ENCODE measurements at regions not wholly inside any gene's neighbourhood (a gene's known extent, or its start where the extent isn't known, plus 50 kb on each side); places are given as distances from the start of the nearest gene placed in this dataset.

DNA sequence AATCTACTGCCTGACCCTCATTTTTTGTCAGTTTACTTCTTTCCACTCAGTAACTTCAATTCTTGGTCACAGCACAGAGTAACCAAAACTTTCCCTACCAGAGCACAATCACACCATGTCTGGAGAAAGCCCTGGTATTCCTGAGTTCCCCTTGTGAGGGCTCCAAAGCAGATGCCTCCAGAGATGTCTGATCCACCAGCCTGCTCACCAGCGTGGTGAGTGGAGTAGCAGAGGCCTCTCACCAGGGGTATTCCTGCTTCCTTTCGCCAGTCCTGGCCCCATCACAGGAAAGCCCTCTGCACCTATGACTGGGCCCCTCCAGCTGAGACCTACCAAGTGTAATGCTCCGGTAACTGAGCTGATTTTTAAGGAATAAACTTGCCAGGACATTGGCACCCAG lies 205.4 kb upstream of the HS3ST3A1 start:
- H3K36me3 Mint-ChIP-seq, result no peaks in the 10 kb centered on the region
- no peak overlapping the region for H3K27ac Mint-ChIP-seq
- H3K4me3 Mint-ChIP-seq, result no peak overlapping the region
- POLR2A ChIA-PET, result no interaction called here
- no peaks in the 10 kb centered on the region for H3K27me3 Mint-ChIP-seq (ENCODE audit: low read depth)
- no peaks in the 10 kb centered on the region for H3K4me1 Mint-ChIP-seq
- DNase-seq (ENCODE audit: low spot score), result no peak
- CTCF ChIA-PET, result no interaction called here
- peaks cover 5% of the 10 kb centered on the region for H3K9me3 Mint-ChIP-seq
- no peak for ATAC-seq
- TF ChIP-seq, protein P1, sequence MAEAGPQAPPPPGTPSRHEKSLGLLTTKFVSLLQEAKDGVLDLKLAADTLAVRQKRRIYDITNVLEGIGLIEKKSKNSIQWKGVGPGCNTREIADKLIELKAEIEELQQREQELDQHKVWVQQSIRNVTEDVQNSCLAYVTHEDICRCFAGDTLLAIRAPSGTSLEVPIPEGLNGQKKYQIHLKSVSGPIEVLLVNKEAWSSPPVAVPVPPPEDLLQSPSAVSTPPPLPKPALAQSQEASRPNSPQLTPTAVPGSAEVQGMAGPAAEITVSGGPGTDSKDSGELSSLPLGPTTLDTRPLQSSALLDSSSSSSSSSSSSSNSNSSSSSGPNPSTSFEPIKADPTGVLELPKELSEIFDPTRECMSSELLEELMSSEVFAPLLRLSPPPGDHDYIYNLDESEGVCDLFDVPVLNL (CRISPR knock-in tag; IDR thresholded peaks at IDR 0.05; ENCODE audit: borderline replicate concordance, low read depth), result no peak
- TF ChIP-seq, protein P2, sequence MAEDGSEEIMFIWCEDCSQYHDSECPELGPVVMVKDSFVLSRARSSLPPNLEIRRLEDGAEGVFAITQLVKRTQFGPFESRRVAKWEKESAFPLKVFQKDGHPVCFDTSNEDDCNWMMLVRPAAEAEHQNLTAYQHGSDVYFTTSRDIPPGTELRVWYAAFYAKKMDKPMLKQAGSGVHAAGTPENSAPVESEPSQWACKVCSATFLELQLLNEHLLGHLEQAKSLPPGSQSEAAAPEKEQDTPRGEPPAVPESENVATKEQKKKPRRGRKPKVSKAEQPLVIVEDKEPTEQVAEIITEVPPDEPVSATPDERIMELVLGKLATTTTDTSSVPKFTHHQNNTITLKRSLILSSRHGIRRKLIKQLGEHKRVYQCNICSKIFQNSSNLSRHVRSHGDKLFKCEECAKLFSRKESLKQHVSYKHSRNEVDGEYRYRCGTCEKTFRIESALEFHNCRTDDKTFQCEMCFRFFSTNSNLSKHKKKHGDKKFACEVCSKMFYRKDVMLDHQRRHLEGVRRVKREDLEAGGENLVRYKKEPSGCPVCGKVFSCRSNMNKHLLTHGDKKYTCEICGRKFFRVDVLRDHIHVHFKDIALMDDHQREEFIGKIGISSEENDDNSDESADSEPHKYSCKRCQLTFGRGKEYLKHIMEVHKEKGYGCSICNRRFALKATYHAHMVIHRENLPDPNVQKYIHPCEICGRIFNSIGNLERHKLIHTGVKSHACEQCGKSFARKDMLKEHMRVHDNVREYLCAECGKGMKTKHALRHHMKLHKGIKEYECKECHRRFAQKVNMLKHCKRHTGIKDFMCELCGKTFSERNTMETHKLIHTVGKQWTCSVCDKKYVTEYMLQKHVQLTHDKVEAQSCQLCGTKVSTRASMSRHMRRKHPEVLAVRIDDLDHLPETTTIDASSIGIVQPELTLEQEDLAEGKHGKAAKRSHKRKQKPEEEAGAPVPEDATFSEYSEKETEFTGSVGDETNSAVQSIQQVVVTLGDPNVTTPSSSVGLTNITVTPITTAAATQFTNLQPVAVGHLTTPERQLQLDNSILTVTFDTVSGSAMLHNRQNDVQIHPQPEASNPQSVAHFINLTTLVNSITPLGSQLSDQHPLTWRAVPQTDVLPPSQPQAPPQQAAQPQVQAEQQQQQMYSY (CRISPR knock-in tag; IDR thresholded peaks at IDR 0.05), result no peak
- TF ChIP-seq, protein P3, sequence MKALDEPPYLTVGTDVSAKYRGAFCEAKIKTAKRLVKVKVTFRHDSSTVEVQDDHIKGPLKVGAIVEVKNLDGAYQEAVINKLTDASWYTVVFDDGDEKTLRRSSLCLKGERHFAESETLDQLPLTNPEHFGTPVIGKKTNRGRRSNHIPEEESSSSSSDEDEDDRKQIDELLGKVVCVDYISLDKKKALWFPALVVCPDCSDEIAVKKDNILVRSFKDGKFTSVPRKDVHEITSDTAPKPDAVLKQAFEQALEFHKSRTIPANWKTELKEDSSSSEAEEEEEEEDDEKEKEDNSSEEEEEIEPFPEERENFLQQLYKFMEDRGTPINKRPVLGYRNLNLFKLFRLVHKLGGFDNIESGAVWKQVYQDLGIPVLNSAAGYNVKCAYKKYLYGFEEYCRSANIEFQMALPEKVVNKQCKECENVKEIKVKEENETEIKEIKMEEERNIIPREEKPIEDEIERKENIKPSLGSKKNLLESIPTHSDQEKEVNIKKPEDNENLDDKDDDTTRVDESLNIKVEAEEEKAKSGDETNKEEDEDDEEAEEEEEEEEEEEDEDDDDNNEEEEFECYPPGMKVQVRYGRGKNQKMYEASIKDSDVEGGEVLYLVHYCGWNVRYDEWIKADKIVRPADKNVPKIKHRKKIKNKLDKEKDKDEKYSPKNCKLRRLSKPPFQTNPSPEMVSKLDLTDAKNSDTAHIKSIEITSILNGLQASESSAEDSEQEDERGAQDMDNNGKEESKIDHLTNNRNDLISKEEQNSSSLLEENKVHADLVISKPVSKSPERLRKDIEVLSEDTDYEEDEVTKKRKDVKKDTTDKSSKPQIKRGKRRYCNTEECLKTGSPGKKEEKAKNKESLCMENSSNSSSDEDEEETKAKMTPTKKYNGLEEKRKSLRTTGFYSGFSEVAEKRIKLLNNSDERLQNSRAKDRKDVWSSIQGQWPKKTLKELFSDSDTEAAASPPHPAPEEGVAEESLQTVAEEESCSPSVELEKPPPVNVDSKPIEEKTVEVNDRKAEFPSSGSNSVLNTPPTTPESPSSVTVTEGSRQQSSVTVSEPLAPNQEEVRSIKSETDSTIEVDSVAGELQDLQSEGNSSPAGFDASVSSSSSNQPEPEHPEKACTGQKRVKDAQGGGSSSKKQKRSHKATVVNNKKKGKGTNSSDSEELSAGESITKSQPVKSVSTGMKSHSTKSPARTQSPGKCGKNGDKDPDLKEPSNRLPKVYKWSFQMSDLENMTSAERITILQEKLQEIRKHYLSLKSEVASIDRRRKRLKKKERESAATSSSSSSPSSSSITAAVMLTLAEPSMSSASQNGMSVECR (CRISPR knock-in tag; IDR thresholded peaks at IDR 0.05; ENCODE audit: borderline replicate concordance), result no peak
- TF ChIP-seq, protein P4, sequence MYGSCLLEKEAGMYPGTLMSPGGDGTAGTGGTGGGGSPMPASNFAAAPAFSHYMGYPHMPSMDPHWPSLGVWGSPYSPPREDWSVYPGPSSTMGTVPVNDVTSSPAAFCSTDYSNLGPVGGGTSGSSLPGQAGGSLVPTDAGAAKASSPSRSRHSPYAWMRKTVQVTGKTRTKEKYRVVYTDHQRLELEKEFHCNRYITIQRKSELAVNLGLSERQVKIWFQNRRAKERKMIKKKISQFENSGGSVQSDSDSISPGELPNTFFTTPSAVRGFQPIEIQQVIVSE (CRISPR knock-in tag; IDR thresholded peaks at IDR 0.05; ENCODE audit: borderline replicate concordance), result no peak
- TF ChIP-seq ESRRA (CRISPR knock-in tag; IDR thresholded peaks at IDR 0.05; ENCODE audit: borderline replicate concordance) (no peak), ELF4 (CRISPR knock-in tag; IDR thresholded peaks at IDR 0.05; ENCODE audit: low read depth) (no peak)
- TF ChIP-seq, protein P5, sequence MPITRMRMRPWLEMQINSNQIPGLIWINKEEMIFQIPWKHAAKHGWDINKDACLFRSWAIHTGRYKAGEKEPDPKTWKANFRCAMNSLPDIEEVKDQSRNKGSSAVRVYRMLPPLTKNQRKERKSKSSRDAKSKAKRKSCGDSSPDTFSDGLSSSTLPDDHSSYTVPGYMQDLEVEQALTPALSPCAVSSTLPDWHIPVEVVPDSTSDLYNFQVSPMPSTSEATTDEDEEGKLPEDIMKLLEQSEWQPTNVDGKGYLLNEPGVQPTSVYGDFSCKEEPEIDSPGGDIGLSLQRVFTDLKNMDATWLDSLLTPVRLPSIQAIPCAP (CRISPR knock-in tag; IDR thresholded peaks at IDR 0.05), result no peak

DNA sequence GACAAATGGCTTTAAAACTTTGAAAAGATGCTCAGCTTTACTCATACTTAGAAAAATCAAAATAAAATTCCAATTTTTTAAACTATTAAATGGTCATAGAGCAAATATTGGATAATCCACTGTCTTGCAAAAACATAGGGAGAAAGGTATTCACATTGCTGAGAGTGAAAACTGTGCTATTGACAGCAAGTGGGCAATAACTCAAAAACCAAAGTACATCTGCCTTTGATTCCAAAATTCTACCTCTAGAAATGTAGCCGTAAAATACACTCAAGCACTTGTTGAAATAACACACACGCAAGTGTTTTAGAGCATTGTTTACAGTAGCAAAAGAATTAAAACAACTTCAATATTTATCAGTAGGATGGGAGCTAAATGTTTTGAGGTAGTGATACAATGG lies 210.6 kb upstream of the HS3ST3A1 start:
- CTCF ChIA-PET, result no interaction called here
- no peaks in the 10 kb centered on the region for H3K4me1 Mint-ChIP-seq

More for the DNA sequence above, 210.6 kb upstream of the HS3ST3A1 start:
- H3K36me3 Mint-ChIP-seq, result no peaks in the 10 kb centered on the region
- H3K9me3 Mint-ChIP-seq, result peaks cover 14% of the 10 kb centered on the region
- TF ChIP-seq ZNF121 (CRISPR knock-in tag; IDR thresholded peaks at IDR 0.05) (no peak), NR1H2 (CRISPR knock-in tag; IDR thresholded peaks at IDR 0.05) (no peak), RELA (CRISPR knock-in tag; IDR thresholded peaks at IDR 0.05; ENCODE audit: borderline replicate concordance) (no peak), JAZF1 (CRISPR knock-in tag; IDR thresholded peaks at IDR 0.05) (no peak)
- TF ChIP-seq, protein P3 (CRISPR knock-in tag; IDR thresholded peaks at IDR 0.05; ENCODE audit: borderline replicate concordance), result no peak
- ATAC-seq, result no peak
- H3K27ac Mint-ChIP-seq, result no peak overlapping the region
- no peak overlapping the region for H3K4me3 Mint-ChIP-seq
- POLR2A ChIA-PET, result no interaction called here
- H3K27me3 Mint-ChIP-seq (ENCODE audit: low read depth), result no peaks in the 10 kb centered on the region
- DNase-seq (ENCODE audit: low spot score), result no peak

Measured in WTC11 (cell line).